Stimulated activated CD4-positive, alpha-beta T cell treated with anti-CD3 and anti-CD28 coated beads, Interleukin-12 subunit alpha, Interleukin-12 subunit beta, amount 100 ng/mL, for 48 hours (primary cell): ENCODE measurements at regions not wholly inside any gene's neighbourhood (a gene's known extent, or its start where the extent isn't known, plus 50 kb on each side); places are given as distances from the start of the nearest gene placed in this dataset.

Source experiments
- DNase-seq, 3 donors: peaks; one replicate each; pipeline ENCODE4 v3.0.0-alpha.2; 2020; ENCODE audit warnings: low read depth in 2 of 3, low spot score in 1 of 3

GRCh38 chr7:86949052-86949778 is 110.2 kb downstream of the ELAPOR2 start:
- no peak for DNase-seq

GRCh38 chr7:86947929-86948328 is 111.5 kb downstream of the ELAPOR2 start:
- DNase-seq = no peak

DNA sequence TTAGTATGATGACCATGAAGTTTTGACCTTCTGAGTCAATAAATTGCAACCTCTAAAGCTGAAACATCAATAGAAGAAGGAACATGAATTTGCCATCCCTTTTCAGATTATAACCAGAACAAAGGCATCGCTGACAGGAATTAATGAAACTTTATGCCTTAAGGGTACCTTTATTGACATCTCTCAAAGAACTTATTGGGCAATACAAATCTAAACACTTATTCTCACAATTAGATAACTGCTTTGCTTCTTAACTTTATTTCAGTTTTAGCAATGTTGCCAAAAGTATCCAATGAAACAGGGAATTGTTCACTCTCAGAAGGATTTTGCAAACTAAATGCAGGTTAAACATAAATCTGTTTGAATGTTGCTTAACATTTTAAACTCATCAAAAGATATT is 116.0 kb downstream of the ELAPOR2 start:
- DNase-seq = no peak

- no peak for DNase-seq
These were observed 116.5 kb downstream of the ELAPOR2 start for GRCh38 chr7:86942995-86943394.

DNA sequence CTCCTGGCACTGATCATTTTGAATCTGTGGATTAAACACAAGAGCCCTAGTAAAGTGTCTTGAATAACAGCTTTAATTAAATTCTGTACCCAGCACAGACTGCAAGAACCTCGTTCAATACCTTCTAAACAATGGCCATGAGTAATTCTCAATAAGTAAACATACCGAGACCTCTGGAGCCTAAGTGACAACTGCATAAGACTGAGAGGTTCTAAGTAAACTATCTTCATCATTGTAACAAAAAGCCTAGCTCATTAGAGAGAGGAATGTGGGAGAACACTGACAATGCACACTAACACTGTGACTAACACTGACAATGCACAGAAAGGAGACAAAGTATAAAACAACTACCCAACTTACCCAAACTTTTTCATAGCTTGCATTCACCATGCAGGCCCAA is 117.4 kb downstream of the ELAPOR2 start:
- no peak for DNase-seq

- peak in 2 of 3 donors; percentile 18 to 79 for DNase-seq
These were observed 120.1 kb downstream of the ELAPOR2 start for GRCh38 chr7:86939197-86939814.

DNA sequence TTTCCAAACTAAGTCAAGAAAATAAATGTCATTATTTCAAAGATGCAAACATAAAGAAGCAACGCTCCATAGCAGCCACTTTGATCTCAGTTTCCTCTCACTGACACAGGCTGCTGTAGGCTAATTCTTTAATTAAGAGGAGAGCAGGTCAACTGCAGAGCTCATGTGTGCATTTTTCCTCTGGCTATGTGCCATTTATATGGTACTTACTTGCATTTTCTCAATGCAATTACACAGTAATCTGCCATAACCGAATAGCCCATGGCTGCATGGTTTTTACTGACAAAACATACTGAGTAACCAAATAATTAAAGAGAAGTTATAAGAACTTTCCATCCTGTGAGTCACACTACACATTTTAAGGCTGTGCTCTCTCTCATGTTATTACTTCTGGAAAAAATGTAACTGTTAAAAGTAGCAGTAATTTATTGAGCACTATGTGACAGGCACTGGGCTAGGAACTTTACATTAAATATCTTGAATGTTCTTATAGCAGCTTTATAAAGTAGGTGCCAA is 122.0 kb downstream of the ELAPOR2 start:
- no peak for DNase-seq

DNA sequence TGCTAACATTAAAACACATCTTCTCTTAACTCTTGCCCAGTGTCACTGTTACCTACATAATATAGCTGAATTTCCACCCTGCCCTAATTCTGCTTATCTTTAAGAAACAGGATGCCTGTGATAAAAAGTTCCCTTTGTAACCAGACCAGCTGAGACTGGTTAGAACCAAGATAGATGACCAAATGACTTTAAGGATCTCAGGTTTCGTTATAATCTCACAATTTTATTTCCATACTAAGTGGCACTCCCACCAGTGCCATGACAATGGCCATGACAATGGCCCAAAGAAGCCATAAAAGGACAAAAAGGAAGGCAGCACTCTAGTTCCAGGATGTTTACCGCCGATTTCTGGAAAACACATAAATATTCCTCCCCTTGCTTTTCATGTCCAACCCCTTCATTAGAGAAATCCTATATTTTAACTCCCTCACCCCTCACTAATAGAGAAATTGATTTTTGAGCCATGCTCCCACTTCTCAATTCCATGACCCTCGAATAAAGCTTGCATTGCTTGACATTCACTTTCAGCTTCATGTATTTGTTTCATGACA is 126.1 kb downstream of the ELAPOR2 start:
- DNase-seq = no peak

DNA sequence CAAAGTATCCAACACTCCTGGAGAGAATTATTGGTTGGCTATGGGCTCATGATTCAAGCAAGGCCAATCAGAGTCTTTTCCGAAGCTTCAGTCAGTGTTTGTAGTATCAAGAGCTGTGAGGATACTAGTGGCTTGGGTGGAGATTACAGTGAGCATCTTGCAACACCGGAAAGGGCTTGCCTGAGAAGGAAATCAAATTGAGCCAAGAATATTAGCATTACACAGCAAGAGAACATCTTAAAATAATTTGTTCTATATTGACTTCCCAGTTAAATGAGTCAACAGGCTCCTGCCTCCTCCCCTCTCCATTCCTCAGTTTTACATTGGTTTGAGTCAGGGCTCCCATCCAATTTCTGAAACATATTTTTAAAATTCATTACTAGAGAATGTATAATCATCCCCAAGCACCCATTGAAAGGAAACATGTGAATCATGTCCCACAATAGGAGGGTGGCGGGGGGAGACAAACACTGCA is 127.4 kb downstream of the ELAPOR2 start:
- DNase-seq = no peak

DNA sequence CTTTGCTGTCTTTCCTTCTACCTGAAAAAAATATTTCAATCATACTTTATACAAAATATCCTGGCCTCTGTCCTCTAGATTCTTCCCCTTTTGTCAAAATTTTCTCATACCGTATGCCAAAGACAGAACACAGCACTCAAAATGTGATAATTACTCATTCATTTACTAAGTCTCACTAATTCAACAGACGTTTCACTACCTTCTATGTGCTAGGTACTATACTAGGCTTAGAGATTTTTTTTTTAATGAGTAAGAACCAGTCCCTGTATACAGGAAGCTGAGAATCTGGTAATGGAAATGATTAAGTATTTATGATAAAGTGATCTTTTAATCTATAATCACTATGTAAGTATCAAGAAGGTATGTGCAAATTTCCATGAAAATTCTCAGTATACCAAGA is 128.0 kb downstream of the ELAPOR2 start:
- DNase-seq = no peak

GRCh38 chr7:86930554-86931307 is 128.7 kb downstream of the ELAPOR2 start:
- DNase-seq = no peak

- DNase-seq = no peak
These were observed 130.0 kb downstream of the ELAPOR2 start for GRCh38 chr7:86929293-86930109.

GRCh38 chr7:86928308-86928707 is 131.1 kb downstream of the ELAPOR2 start:
- DNase-seq = no peak

DNA sequence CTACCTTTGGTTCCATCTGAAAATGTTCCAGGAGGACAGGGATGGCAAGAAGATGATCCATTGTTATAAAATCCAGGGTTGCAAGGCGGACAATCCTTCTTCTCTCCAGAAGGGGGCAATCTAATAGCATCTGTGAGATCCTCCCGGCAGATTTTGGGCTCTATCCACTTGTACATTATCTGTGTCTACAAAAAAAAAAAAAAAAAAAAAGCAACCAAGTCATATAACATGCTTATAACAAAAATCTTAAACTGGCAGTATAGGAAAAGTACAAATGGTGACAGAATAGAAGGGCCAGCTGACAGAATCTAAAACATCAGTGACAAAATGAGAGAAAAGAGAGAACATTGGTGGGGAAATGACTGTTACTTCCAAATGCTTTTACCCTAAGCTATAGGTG is 132.7 kb downstream of the ELAPOR2 start:
- DNase-seq = peak in 1 of 3 donors; percentile 9

- DNase-seq = no peak
These were observed 134.2 kb downstream of the ELAPOR2 start for GRCh38 chr7:86925221-86925620.

GRCh38 chr7:86923527-86923926 is 135.9 kb downstream of the ELAPOR2 start:
- DNase-seq = no peak

GRCh38 chr7:86920154-86920553 is 139.3 kb downstream of the ELAPOR2 start:
- no peak for DNase-seq

GRCh38 chr7:86918245-86918644 is 141.2 kb downstream of the ELAPOR2 start:
- no peak for DNase-seq

- no peak for DNase-seq
These were observed 143.1 kb downstream of the ELAPOR2 start for GRCh38 chr7:86916277-86916825.

DNA sequence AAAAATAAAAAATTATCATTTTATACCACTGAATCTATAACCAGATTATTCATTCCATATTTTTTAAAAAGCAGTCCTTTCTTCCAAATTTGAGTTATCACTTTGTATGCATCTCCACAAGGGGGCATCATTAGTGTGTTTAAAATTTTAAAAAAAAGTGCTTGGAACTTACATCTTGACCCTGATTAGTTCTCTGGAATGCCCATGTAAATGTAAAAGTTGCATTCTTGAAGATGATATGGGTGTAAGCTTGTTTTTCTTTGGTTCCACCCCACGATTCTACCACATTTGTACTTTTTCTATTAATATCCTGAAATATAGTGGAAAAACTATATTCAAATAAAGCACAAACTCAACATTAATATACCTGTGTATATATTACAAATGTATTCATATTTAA is 144.9 kb downstream of the ELAPOR2 start:
- DNase-seq = no peak
